ENCODE measurements at regions not wholly inside any gene's neighbourhood (a gene's known extent, or its start where the extent isn't known, plus 50 kb on each side); places are given as distances from the start of the nearest gene placed in this dataset.

DNA sequence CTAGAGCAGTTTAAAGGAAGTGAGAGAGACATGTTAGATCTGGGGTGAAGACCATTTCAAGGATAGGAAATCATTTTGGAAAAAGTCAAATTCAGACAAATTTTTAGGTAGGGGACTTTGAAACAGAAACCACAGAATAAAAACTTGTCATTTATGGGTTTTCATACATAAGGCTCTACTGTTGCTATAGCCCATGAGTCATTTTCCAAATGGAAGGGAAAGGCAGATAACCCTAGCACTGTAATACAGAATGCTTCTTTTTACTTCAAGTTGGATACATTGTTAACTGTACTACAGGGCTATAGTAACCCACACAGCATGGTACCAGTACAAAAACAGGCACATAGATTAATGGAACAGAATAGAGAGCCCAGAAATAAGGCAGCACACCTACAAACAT, 455.4 kb downstream of the EBF1 start:
- DNase-seq = no peak

DNA sequence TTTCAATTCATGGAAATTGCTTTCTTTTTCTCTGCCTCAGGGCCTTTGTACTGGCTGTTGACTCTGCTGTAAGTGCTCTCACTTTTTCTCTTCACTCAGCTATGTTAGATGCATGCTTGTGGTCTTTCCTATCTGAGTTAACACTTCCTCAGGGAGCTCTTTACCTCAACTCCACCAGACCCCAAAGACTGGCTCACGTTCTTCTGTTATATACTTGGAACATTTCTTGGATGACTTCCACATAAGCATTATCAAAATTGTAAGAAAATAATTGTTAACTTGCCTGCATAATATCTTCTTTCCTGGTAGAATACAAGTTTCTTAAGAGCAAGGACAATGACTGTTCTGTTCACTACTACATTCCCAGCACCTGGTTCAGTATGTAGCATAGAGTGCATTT, 455.9 kb downstream of the EBF1 start:
- DNase-seq = no peak

DNA sequence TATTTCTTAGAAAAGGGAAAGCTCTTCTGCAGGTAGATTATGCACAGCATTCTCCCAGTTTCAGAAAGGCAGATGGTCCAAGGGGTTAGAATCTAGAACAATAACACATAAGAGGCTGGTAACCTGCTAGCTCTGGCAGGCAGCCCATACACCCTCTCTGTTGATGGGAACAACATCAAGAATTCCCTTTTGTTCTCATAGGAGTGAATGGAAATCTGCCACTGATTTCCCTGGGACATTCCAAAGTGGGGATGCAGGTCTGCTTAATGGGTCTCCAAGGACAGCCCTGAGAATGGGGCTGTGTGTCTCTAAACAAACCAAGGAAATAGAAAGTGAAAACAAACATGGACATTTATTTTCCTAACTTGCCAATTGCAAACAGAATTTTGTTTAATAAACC, 456.8 kb downstream of the EBF1 start:
- DNase-seq = no peak

DNA sequence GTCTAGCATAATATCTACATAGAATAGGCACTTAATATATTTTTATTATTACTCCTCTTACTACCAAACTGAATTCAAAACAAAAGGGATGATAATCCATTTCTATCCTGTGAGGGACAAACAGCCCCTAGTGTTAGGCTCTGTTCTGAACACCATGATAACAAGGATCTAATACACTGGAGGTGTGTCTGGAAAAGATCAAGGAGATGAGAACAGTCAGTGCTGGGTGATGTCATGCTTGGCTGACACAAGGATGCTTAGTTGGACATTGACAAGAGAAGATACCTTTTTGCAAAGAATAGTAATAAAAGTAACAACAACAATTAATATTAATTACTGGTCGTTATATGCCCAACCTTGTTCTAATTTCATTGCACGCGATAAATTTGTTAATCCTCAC, 458.7 kb downstream of the EBF1 start:
- DNase-seq = no peak

DNA sequence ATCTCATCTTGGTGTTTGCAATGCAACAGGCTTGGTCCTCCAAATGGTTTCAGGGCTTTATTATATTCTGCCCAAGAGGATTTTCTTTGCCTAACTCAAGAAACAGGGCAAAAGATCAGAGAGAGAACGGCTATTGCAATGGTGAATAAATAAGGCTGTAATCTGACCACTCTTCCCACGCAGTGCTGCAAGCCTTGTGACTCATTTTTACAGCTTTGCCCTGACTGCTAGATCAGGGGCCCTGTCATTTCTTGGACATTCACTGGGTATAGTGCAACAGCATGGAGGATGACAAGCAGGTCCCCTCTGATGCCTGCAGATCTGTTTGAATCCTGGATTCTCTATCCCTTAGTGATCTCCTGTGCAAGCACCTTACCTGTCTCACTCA, 459.1 kb downstream of the EBF1 start:
- no peak for DNase-seq

DNA sequence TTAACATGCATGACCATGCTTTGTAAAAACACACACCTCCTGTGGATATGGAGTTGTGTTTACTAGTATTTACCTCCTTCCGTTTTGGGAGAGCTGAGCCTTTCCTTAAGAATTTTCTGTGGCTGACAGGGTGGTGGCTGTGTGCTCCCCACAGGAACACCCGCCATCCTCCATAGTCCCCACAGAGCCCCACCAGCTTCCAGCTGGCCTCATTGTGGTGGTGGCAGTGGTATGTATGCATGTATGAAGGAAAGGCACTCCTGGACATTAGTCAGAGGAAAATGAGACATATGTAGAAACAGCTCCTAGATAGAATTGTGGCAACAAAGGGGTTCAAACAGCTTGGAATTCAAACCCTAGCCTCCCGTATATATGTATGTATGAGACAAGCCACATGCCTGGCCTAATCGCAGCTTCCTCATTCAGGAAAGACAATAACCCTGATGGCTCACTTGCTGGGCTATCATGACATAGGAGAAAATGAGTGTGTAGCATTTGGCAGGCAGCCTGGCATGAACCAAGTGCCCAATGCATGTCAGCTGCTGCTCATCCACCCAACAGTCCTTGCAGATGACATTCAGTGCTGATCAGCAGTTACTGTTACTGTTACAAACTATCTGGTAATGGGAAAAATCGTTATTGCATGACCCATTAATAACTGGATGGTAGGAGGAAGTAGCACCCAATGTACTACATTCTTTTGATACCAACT, 459.7 kb downstream of the EBF1 start:
- no peak for DNase-seq

DNA sequence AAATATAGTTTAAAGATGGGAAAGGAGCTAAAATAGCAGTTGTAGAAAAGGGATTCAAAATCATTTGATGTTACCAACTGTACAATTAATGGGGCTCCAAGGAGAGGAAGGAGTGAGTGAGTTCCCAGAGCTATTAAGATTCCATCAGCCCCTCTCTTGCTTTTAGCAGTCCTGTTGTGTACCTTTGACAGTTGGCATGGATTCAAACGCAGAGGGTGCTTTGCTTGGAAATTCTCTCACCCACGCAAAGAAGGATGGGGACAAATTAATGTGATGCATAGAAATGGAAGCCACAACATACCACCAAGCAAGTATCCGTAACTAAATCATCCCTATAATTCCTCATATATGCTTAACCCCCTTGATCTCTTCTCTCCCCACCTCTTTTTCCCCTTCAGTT, 461.3 kb downstream of the EBF1 start:
- no peak for DNase-seq

DNA sequence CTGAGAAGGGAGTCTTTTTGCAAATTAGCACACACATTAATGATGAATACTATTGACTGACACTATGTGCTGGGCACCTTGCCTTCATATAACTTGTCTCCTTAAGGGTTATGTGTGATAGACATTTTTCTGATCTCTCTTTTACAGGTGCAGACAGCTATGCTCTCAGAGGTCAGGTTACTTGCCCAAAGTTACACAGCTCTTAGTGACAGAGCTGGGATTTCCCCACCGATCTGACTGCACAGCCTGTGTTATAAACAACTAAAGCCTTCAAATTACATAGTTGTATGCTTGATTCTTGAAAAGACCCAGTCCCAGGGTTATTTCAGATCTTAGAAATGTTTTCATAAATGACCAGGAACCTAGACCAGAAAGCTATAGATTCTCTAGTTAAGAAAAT, 462.7 kb downstream of the EBF1 start:
- DNase-seq = no peak

DNA sequence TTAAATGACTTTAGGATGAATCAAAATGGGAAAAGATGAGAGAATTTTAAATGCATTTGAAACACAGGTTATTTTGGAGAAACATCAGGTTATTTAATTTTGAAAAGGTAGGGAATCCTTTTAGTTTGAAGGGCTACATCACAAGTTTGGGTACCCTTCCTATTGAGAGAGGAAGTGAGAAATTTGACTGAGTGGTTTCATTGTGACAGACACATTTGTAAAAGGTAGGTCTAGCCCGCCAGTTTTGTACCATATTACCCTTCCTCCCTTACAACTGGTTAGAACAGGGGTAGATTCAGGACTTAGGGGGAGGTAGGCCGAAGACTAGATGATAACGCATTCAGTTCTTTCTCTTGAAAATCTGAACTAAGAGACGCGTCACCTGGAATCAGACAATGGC, 464.2 kb downstream of the EBF1 start:
- no peak for DNase-seq

DNA sequence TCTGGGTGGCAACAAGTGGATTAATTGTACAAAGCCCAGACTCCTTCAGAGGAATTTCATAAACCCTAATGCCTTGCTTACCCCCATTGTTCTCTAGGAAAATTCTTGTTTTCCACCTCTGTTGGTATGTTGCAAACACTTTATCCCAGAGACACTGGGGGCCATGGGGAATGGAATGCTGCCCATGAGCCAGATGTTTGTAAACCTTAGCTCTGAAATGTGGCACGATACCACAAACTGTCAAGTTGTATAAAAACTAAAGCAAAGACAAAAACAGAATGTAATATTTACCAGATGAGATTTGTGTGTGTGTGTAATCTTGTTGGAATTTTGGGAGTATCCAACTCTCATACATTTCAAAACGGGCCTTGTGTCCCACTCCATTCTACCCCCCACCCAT, 465.0 kb downstream of the EBF1 start:
- no peak for DNase-seq

DNA sequence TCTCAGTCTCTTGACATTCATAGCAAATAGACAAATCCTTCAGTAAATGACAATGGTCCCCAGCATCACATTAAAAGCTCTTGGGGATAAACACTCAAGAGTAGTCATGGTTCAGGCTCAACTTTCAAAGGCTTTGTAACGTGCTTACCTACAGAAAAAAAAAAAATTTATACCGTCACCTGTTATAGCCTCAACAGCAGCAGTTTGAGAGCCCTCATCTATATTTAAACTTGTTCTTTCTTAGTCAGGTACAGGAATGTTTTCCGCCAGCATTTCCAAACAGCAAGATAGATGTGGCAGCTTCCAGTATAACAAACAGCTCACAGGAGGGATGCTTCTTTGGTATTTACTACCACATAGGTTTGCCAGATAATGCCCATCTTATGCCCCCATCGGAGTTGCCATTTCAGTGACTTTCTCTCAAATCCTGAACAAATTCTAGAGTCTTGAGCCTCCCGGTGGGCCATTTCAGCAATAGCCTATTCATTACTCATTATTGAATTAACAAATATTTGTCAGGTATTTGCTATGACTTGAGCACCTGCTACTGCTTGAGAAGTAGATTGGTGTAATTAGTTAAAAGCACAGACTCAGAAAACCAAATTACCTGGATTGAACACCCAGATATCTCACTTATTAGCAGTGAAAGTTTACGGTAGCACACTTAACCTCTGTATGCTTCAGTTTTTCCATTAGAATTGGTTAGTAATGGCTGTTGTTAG, 470.0 kb downstream of the EBF1 start:
- no peak for DNase-seq

DNA sequence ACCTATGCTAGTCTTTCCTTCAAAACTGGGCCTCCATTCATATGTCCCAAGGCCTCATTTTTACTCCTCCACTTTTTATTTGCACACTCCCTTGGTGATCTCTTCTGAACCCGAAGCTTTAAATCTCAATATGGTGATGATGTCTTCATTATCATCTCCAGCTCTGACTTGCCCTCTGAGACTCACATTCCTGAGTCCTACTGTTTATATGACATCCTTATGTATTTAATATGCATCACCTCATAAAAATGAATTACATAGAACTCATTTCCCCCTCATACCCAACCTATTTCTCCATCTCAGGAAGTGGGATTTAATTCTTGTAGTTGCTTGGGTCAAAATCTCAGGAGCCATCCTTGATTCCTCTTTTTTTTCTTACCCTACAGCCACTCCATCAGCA, 473.0 kb downstream of the EBF1 start:
- no peak for DNase-seq

DNA sequence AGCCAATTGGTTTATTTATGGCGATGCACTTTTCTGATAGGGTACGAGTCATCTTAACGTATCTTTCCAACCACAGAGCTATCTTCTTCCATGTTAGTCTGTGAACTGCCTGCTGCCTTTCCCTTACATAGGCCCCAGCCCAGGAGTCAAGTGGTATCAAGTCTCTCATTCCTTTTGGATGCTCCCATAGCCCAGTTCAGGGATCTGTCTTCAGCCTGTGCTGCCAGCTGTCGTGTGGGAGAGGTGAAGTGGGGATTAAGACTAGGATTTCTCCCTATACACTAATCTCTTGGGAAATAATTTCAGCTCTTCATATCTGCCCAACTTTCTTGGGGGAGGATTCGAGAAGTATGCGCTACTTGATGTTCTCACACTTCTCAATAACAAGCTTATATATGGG, 475.7 kb downstream of the EBF1 start:
- no peak for DNase-seq

DNA sequence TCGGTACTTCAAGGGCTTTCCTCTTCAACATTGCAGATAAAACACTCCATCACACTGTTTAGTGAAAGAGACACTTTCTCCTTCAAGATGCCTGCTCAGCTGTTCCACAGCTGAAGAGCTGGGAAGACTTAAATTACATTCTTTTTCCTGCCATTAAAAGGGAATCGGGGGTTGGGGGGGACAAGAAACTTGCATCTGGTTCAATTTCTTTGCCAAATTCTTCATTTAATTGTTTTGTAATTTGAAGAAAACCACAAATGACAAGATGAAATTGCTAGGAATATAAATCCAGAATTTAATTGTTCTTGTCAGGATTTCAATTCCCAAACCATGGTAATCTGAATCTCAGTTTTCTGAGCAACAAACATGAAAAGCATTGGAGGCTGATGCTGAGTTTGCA, 478.3 kb downstream of the EBF1 start:
- no peak for DNase-seq

DNA sequence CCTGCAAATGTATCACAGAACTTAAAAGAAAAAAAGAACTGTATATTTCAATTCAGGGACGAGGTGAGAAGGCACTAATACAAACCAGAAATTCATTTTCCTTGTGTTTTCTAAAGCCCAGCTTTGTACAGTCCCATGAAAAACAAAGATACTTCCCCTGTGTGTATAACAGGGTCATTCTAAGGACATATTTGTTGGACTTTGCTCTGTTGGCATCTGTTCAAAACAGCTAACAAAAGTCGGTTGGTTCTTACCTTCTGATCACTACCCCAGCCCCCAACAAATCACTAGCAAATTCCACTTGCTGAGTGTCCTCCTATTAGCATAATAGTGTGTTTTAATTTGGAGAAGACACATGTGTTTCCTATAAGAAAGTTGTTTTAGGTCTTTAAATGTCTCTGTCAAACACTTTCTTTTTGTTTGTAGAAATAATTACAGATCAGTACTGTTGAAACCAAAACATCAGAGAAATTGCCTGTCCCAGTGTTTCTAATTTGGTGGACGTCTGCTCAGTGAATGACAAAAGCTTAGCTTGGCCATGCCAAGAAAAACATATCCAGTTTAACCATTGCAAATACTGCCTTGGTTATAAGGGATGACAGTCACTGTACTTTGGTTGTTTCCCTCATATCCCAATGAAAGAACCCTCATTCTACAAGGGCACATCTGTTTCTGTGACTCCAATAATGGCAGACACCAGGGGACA, 480.5 kb downstream of the EBF1 start:
- DNase-seq = no peak

DNA sequence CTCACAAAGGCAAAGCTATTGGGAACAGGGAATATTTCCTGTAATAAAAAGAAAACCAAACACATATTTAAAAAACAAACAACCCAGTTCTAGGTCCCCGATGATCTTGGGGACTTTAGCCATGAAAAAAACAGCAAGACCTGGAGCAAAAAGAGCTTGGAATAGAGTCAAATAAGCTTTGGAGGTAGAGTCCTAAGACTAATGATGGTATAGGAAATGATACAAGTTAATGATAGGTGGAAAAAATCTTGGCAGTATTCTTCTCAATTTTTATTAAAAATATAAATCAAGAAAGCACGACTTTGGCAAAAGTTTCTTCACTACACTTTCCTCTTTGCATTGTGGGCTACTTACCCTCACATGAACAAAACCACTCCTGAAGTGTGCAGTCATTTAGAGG, 481.5 kb downstream of the EBF1 start:
- DNase-seq = no peak

DNA sequence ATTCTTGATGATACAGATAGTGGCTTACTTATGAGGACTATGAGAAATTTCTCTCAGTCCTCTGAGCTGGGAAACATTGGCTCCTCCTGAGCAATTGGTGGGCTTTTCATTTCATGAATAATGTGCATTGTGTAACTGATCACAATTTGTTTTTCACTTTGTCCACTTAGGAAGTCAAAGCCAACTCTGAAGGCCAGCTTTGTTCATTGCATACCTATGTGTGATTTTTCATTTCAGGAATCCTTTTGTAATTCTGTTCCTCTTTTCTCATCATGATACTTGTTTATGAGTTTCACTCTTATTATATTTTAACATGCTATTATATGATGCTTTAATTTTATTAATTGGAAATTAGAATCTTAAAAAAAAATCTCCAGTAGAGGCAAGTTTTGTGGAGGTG, 483.0 kb downstream of the EBF1 start:
- no peak for DNase-seq

DNA sequence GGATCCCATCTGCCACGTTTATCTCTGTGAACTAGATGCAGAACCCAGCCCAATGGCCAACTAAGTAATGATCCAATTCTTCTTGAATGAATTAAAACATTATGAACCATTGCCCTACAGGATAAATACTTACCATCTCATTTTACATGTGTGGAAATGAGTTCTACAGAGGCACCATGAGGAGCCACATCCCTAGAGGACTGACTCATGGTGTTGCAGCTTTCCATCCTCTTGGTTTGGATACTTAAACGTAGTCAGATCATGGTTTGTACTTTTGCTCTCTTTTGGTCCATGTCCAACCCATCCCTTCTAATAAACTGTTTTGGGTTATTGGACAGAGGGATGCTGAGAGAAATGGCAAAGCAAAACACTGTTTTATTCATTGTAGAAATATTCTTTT, 484.8 kb downstream of the EBF1 start:
- DNase-seq = no peak

DNA sequence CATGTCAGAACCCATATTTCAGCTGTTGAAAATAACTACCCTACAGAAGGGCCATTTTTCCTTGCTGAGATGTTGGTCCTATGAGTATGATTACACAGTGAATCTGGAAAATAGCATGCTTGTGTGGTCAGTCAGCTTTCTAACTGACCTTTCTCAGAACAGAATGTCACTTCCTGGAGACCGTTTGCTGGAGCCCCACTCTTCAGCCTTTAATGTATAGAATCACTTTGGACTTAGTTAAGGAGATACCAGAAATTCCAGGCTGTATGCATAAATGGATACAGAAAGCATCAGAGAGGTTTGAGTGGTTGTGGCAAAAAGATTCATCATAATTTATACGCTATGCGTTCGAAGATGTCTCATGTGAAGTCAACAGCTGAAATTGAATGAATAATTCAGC, 488.1 kb downstream of the EBF1 start:
- DNase-seq = no peak

DNA sequence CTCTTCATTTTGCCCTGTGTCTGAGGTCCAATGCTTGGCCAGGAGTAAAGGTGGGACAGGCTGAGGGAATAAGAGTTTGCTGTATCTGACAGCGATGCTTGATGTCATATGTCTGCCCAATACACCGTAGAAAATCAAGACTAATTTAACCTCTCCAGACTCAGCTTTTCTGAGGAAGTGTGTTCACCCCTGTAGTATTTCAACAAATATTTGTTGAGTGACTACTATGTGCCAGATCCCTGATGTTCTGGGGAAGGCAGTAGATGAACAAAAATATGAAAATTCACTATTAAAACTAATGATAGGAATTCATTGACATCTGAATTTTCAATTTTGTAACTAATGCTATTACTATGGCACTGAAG, 489.7 kb downstream of the EBF1 start:
- DNase-seq = no peak

DNA sequence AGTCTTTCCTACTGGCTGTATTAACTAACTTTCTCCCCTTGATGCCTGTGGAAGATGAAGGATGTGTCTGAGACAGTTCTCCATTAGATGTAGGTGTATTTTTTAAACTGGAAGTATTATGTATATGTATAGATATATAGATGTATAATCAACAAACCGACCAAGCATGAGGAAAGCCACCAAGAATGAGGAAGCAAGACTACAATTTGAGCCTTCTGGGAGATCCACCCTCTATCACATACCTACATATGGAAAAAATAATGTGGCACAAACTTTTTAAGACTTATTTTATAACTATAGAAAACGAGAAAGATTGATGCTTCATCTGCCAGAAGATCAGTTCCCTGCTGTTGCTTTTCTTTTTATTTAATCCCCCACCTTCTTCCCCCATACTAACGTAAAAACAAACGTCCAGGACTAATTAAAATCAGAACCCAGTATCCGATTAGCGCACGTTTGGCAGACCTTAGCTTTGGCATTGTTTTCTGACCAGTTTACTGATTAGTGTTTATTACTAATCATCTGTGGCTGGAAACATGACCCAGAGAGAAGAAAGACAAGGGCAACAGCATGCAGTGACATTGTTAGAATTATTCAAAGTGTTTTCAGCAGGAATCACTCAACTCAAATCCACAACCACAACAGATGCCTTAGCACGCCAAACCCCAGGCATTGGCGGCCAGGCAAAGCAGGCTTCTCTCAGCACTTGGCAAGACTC, 490.2 kb downstream of the EBF1 start:
- DNase-seq = no peak

DNA sequence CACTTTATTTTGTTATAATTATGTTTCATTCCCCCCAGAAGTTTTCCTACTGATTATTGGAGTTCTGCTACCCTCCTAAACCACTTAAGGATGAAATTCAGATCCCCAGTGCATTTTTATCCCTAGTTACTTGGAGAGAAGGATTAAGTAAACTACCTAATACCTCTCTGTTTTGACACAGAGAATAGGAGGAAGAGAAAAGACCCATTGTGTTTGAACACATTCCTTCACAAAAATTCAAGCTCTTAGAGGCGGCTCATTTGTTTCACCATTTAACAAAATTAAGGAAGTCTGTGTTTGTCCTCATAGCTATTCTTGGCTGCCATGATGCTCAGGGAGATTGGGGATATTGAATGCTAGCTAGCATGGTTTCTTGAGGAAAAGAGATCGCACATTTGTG, 492.6 kb downstream of the EBF1 start:
- DNase-seq = no peak

DNA sequence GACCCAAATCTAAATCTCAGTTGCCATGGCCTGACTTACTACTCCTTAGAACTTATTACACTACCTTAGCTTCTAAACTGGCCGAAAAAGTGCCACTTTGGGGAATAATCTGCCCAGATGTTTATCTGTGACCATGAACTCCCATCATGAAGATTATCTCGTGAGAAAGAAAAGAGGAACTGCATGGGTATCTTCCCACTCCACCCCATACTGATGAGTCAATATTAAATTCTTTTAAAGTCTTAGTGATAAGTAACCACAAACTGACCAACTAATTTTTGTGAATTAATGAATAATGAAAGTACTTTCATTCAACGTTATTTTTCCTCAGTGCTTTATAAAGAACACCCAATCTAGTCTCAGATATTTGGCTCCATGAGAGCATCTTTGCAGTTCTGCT, 493.5 kb downstream of the EBF1 start:
- DNase-seq = no peak

DNA sequence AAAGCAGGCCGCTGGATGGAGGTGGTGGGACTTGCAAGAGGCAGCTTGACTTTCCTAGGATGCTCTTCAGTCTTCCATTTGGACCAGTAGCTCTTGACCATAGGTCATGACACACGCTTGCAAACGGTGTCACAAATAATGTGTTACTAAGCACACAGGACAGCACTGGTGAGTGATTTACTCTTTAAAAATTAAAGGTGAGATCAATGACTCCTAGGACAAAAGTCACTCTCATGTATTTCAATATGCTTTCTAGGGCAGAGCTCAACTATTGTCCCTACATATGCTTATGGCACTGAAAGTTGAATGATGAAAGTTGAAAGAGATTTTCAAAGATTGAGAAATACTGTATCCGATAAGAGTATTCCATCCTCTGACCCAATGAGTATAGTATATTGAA, 496.7 kb downstream of the EBF1 start:
- no peak for DNase-seq

Measured in CD4-positive, alpha-beta T cell treated with Interferon gamma for 1 hour (primary cell).